GM23248 (cell line): ENCODE measurements at regions not wholly inside any gene's neighbourhood (a gene's known extent, or its start where the extent isn't known, plus 50 kb on each side); places are given as distances from the start of the nearest gene placed in this dataset.

ENCODE experiments used
- EZH2 ChIP-seq: fragments of 200-600 bp; sonication (generic); IDR thresholded peaks from 2 replicates; pipeline ENCODE4 v1.6.1; 2018; ENCODE audit warnings: antibody characterized with exemption, mild to moderate bottlenecking; ENCODE audit not compliant: insufficient read depth, poor library complexity, severe bottlenecking
- EZH2phosphoT487 ChIP-seq: fragments of 200-600 bp; sonication (generic); IDR thresholded peaks from 2 replicates; pipeline ENCODE4 v1.6.1; 2018; ENCODE audit warnings: antibody characterized with exemption, moderate library complexity, mild to moderate bottlenecking, low read depth; ENCODE audit not compliant: insufficient read depth

DNA sequence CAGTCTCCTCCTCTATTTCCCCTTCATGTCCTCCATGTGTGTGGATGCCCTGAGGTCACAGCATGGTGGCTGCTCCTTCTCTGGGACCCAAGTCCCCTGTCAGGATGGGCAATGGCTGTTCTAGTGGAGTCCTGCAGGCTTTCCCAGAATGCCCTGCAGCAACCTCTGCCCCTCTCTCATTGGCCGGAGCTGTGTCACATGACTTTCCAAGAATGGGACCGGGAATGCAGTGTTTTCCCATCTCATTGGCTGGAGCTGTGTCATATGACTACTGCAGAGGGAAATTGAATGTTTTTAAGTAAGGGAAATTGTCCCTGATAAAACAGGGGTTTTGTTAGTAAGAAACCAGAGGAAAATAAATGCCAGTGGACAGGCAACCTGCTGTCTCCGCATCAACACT is 365.9 kb downstream of the PTPRU start:
- TF ChIP-seq EZH2 (no peak), EZH2phosphoT487 (no peak)
